ENCODE measurements at regions not wholly inside any gene's neighbourhood (a gene's known extent, or its start where the extent isn't known, plus 50 kb on each side); places are given as distances from the start of the nearest gene placed in this dataset.

DNA sequence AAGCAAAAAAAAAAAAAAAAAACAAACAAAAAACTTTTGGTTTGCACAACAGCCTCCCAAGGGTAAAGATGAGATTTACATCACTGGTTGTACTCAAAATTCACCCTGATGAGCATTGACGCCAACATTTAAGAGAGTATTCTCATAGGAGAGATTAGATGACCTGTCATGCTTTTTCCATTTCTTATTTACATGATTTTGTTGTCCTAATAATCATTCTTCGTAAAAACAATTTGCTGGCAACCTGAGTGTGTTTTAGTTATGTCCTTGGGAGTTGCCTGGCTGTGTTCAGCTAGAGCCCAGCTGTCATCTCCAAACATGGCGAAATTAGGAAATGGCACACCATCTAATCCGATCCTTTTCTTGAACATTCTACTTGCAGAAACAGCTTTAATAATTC is 186.4 kb upstream of the MRPS30 start:
- TF ChIP-seq, protein P1, sequence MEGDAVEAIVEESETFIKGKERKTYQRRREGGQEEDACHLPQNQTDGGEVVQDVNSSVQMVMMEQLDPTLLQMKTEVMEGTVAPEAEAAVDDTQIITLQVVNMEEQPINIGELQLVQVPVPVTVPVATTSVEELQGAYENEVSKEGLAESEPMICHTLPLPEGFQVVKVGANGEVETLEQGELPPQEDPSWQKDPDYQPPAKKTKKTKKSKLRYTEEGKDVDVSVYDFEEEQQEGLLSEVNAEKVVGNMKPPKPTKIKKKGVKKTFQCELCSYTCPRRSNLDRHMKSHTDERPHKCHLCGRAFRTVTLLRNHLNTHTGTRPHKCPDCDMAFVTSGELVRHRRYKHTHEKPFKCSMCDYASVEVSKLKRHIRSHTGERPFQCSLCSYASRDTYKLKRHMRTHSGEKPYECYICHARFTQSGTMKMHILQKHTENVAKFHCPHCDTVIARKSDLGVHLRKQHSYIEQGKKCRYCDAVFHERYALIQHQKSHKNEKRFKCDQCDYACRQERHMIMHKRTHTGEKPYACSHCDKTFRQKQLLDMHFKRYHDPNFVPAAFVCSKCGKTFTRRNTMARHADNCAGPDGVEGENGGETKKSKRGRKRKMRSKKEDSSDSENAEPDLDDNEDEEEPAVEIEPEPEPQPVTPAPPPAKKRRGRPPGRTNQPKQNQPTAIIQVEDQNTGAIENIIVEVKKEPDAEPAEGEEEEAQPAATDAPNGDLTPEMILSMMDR (IDR thresholded peaks at IDR 0.05; ENCODE audit: low read depth, low read length, missing control alignments), result no peak
- no peak for DNase-seq (ENCODE audit: extremely low read depth, low read depth)
- no peak overlapping the region for H3K4me3 ChIP-seq (replicated peaks; ENCODE audit: low read depth, low read length)

DNA sequence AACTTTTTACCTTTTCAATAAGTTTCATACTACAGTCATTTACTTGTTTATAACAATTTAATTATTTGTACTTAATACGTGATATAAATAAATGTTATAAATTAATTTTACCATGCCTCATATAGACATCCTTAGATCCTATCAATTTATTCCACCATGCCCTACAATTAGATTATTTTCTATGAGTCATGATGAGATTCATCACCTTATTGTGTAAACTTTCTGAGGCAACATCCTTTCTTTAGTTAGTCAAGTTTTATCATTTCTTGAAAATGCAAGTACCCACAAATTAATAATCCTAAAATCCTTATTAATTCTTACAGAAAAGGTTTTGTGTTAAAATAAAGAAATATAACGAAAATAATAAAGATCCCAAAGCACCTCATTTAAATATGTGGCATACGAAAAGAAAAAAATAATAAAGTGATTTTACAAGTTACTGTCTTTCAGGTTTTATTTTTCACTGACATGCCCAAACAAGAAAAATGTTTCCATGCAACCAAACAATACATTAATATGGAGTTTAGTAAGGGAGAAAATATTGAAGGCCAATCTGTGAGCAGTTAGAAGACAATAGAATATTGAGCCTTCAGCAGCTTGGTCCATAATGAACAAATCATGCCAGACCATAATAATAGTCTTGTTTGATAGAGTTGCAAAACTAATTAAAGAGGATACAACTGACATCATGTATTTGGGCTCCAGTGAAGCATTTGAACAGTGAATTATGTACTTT is 188.7 kb upstream of the MRPS30 start:
- no peak for DNase-seq (ENCODE audit: extremely low read depth, low read depth)
- TF ChIP-seq, protein P1 (IDR thresholded peaks at IDR 0.05; ENCODE audit: low read depth, low read length, missing control alignments), result no peak
- H3K4me3 ChIP-seq (replicated peaks; ENCODE audit: low read depth, low read length), result no peak overlapping the region

DNA sequence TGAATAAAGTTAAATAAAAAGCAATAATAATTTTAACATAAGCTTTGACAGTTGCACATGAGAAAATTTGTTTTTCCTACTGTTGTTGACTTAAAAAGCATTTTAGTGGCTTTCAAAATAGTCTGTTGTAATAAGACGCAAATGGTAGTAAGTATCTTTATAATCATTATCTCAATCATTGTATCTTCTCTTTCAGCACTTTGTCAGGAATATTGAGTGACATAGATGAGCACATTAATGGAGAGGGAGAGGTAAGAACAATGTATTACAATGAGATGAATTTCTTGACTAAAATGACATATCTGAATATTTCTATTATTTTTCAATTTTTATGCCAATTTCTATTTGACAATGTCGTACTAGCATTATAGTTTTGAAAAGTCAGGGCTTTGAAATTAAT is 193.9 kb upstream of the MRPS30 start:
- TF ChIP-seq, protein P1 (IDR thresholded peaks at IDR 0.05; ENCODE audit: low read depth, low read length, missing control alignments), result no peak

DNA sequence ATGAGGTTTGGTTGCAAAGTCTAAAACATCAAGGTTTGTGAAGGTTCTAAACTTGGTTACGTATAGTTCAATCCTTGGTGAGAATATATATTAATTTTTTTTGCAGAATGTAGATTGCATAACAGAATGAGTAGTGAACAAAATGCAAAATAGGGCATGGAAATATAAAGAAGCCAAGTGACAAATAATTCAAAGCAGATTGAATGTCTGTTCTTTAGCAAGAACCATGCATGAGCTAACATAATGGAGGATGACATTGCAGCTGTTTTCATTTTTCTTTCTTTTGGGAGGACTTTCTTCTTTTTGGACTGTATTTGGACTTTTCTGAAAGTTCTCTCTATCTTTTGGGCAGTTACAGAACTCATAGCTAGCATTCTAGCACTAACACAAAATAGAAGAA is 194.8 kb upstream of the MRPS30 start:
- no peak overlapping the region for H3K4me3 ChIP-seq (replicated peaks; ENCODE audit: low read depth, low read length)
- TF ChIP-seq, protein P1 (IDR thresholded peaks at IDR 0.05; ENCODE audit: low read depth, low read length, missing control alignments), result no peak
- no peak for DNase-seq (ENCODE audit: extremely low read depth, low read depth)

More for the DNA sequence above, 193.9 kb upstream of the MRPS30 start:
- H3K4me3 ChIP-seq (replicated peaks; ENCODE audit: low read depth, low read length), result no peak overlapping the region
- no peak for DNase-seq (ENCODE audit: extremely low read depth, low read depth)

DNA sequence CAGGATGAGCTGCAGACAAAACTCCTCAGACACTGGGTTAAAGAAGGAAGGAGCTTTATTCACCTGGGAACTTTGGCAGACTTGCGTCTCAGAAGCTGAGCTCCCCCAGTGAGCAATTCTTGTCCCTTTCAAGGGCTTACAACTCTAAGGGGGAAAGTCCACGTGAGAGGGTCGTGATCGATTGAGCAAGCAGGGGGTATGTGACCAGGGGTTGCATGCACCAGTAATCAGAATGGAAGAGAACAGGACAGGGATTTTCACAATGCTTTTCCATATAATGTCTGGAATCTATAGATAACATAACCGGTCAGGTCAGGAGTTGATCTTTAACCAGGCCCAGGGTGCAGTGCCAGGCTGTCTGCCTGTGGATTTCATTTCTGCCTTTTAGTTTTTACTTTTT is 202.8 kb upstream of the MRPS30 start:
- DNase-seq (ENCODE audit: extremely low read depth, low read depth), result no peak
- TF ChIP-seq, protein P1 (IDR thresholded peaks at IDR 0.05; ENCODE audit: low read depth, low read length, missing control alignments), result no peak
- H3K4me3 ChIP-seq (replicated peaks; ENCODE audit: low read depth, low read length), result no peak overlapping the region

DNA sequence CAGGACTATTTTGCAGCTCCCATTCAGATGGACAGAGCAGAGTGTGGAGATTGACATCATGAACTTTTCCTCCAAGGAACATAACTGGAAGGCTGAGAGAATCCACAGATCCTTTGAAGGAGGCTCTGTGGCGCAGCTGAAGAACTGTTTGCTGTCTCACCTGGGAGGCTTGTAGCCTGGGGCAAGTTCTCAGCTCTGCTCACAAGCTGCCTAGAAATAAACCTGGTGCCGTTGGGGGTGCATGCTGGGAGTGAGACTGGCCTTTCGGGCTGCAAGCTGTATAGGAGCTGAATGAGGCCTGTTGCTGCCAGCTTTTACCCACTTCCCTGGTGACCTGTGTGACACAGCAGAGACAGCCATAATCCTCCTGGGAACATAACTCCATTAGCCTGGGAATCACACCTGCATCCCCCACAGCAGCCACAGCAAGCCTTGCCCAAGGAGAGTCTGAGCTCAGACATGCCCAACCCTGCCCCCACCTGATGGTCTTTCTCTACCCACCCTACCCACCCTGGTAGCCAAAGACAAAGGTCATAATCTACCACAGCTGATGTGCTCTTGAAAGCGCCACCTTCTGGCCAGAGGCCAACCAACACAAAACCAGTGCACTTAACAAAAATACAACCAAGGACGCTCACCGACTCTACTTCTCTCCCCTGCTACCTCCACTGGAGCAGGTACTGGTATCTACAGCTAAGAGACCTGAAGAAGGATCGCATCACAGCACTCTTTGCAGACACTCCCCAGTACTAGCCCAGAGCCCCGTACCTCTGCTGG is 205.1 kb upstream of the MRPS30 start:
- TF ChIP-seq, protein P1 (IDR thresholded peaks at IDR 0.05; ENCODE audit: low read depth, low read length, missing control alignments), result no peak
- DNase-seq (ENCODE audit: extremely low read depth, low read depth), result no peak
- H3K4me3 ChIP-seq (replicated peaks; ENCODE audit: low read depth, low read length), result no peak overlapping the region
